ENCODE measurements at regions not wholly inside any gene's neighbourhood (a gene's known extent, or its start where the extent isn't known, plus 50 kb on each side); places are given as distances from the start of the nearest gene placed in this dataset.

DNA sequence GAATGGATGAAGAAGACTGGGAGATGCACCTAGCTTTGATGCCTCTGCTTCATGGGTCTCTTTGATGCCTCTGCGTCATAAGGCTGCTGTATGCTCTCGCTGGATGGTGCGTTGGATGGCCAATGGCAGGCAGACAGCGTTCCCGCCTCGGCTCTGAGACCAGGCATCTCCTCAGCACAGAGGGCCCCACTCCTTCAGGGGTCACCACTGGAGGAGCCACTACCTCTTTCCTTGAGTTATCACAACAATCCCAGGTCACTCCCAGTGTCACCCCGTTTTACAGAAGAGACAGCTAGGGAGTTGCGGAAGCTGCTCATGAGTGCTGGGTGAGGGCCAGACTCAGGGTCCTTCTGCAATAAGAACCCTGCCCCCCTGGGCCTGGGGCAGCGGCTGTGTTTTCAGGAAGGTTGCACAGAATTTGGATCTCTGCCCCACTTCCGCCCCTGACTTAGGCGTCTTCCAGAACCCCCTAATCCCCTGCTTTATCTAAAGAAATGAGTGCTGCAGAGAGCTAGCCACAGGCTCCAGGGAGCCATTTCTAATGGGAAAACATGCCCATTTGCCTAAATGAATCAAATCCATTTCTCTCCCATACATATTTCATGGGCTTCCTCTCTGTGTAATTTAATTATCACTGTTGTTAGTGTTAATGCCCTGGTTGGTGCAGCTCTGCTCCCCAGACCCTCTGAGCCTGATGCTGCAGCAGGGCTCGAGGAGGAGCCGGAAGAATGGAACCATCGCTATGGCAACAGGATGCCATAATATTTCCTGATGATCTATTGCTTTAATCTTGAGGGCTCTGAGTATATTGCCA lies 131.8 kb upstream of the HS6ST1 start:
- DNase-seq (ENCODE audit: low spot score) = peak; percentile 8

GRCh38 chr2:128451084-128452023 lies 132.7 kb upstream of the HS6ST1 start:
- peak; percentile 14 for DNase-seq (ENCODE audit: low spot score)

DNA sequence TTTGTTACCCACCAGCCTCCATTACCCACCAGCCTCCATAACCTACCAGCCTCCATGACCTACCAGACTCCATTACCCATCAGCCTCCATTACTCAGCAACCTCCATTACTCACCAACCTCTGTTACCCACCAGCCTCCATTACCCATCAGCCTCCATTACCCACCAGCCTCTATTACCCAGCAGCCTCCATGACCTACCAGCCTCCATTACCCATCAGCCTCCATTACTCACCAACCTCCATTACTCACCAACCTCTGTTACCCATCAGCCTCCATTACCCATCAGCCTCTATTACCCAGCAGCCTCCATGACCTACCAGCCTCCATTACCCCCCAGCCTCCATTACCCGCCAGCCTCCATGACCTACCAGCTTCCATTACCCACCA lies 133.3 kb upstream of the HS6ST1 start:
- DNase-seq (ENCODE audit: low spot score) = no peak

GRCh38 chr2:128452536-128453530 lies 134.2 kb upstream of the HS6ST1 start:
- DNase-seq (ENCODE audit: low spot score) = peak; percentile 6

DNA sequence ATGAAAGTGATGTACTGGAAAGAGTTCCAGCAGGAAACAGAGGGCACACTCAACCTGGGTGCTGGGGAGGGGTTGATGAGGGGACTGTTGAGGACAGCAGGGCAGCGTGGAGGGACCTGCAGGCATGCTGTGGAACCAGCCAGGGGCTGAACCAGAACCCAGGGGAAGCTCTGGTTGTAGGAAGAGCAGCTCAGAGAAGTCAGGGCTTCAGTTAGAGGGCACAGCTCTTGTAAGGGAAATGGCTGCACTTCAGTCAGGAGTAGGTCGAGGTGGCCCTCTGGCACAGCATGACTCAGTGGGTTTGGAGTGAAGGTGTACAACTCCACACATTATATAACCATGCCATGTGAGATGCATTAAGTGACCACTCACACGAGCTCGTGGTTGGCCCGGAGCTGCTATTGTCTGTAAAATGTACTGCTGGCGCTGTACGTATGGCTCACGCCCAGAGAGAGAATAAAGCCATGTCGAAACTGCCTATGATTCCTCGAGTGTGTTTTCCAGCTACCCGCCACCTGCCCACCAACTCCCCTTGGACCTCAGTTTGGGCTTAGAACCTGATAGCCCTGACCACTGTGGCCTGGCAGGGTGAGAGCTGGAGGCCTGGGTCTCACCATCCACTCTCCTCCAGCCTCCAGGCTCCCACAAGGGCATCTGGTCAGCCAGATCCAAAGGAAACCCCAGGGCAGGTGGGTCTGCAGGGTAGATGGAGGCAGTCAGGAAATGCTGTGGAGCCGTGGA lies 136.5 kb upstream of the HS6ST1 start:
- DNase-seq (ENCODE audit: low spot score) = no peak

DNA sequence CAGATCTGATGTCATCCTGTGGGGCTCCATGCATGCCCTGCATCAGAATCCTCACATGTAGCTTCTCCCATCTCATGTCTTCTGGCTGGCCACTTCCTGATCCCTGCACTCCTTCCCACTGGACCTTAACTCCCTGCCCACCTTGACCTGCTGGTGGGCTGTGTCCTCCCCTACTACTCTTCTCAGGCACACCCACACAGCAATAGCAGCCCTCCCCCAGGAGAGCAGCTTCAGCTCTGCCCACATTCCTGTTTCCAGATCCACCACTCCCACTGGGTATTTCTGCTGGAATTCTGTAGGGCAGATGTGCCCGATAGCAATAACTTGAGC lies 137.0 kb upstream of the HS6ST1 start:
- no peak for DNase-seq (ENCODE audit: low spot score)

DNA sequence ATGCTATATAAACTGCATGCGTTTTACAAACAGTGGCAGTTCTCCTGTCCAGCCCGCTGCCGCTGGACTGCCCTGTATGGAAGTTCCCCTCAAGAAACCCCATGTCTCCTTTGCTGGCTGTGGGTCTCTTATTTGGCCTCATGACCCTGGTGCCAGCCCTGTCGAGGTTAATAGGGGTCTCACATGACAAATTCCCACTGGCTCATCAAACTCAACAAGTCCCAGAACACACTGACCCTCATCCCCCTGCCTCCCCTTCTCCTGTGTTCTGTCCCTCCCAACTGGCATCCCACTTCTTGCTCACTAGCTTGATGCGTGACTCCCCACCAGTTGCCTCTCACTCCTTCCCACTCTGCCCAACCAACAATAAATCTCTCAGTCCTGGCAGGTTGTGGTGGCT lies 137.6 kb upstream of the HS6ST1 start:
- DNase-seq (ENCODE audit: low spot score) = no peak

- no peak for DNase-seq (ENCODE audit: low spot score)
Measured at GRCh38 chr2:128457006-128457604, 138.4 kb upstream of the HS6ST1 start.

DNA sequence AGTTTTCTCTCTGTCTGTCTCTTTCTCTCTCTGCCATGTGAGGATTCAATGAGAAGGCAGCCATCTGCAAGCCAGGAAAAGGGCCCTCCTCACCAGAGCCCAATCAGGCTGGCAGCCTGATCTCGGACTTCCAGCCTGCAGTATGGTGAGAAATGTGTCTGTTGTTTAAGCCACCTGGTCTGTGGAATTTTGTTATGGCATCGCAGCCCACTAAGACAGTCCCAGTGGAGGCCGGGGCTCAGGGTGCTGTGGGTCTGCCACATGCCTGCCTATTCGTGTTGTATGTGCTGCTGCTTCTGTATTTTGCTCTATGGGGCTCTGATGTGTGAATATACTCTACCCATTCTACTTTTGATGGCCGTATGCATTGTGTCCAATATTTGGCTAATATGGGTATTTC lies 139.0 kb upstream of the HS6ST1 start:
- DNase-seq (ENCODE audit: low spot score) = no peak

DNA sequence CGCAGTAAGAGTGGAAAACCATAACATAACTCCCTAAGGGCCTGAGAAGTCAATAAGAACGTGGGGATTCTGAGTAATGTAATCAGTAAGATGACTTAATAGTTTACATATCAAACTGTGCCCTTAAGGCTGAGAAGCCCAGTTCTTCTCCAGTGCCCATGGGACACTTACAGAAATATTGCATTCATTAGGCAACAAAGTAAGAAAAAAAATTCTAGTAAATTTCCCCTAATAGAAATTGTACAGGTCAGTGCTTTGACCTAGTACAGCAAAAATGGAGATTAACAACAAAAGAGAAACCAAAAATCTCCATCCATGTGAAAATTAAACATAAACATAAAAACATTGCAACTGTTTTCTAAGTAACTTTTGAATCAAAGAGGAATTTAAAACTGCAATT lies 139.8 kb upstream of the HS6ST1 start:
- DNase-seq (ENCODE audit: low spot score) = no peak

GRCh38 chr2:128464456-128464855 lies 145.8 kb upstream of the HS6ST1 start:
- DNase-seq (ENCODE audit: low spot score) = no peak

DNA sequence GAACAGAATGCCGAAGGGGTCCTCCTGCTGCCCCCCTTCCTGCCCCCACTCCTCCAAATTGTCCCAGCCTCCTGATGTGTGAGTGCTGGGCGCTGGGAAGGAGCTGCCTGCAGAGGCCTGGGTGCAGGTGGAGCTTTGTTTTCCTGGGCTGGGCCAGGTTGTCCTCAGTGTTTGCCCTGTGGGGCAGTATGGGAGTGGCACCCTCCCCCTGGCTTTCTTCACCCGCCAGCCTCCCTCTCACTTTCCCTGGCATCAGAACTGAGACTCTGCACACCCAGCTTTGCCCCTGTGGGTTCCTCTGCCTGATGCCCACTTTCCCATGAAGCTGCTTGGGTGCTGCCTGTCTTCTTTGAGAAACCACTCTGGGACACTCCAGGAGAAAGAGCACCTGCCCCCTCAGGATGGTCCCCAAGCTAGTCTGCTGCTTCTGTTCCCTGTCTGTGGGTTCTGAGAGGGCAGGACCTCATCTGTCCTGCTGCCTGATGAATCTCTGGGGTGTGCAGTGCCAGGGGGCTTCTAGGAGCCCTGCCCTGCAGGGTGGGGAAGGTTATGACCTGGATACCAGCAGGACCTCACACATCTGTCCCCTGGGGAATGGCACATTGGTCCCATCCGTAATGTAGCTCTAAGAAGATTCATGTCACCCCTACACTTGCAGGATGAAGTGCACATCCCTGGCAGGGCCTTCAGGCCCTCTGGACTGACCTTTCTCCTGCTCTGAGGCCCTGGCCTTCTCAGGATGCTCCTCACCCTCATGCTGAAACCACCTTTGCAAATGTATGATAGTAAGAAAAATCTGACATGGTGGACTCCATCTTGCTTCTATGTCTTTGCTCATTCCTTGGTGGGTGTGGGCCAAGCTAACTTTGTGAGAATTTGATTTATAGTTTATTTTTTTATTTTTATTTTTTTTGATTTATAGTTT lies 146.8 kb upstream of the HS6ST1 start:
- DNase-seq (ENCODE audit: low spot score) = no peak

GRCh38 chr2:128466376-128466775 lies 147.7 kb upstream of the HS6ST1 start:
- DNase-seq (ENCODE audit: low spot score) = no peak

DNA sequence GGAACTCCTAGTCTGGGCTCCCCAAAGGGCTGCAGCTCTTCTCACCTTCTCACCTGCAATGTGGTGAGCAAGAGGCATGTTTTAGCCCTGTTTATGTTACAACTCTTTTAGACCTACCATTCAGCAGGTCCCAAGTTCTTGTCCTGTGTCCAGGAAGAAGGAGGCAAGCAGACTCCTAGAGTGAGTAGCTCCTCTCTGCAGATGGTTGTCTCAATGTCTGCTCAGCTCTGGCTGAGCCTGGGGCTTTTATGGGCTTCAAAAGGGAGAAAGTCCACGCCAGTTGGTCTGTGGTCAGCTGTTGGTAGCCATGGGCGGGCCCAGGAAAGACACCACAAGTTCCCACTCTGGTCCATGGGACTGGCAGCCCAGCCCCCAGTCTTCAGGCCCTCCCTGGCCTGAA lies 148.1 kb upstream of the HS6ST1 start:
- peak; percentile 0 for DNase-seq (ENCODE audit: low spot score)

DNA sequence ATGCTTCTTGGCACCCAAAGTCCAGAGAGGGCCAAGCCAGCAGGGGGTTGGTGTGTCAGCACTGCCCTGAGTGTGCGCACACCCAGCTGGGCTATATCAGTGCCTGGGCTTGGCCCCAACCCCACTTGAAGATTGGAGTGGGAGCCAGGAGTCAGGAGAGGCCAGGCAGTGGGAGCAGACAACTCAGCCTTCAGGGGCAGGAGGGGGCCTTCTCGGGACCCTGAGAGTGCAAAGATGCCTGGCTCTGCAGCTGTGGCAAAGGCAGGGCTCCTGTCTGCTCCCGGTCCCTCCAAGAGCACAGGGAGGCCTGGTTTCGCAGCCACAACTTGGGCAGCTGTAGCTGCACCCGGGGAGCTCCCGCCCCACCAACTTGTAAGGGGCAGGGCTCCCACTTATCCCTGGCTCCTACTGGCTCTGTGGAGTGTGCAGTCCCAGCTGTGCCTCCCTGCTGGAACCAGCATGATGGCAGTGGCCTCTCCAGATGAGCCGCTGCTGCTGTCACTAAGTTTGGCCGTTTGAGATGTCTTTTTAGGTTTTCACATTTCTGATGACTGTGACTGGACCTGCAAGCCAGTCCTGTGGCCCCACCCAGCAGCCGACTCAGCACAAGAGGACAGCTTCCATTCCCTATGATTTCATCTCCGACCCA lies 148.8 kb upstream of the HS6ST1 start:
- DNase-seq (ENCODE audit: low spot score) = peak; percentile 4

DNA sequence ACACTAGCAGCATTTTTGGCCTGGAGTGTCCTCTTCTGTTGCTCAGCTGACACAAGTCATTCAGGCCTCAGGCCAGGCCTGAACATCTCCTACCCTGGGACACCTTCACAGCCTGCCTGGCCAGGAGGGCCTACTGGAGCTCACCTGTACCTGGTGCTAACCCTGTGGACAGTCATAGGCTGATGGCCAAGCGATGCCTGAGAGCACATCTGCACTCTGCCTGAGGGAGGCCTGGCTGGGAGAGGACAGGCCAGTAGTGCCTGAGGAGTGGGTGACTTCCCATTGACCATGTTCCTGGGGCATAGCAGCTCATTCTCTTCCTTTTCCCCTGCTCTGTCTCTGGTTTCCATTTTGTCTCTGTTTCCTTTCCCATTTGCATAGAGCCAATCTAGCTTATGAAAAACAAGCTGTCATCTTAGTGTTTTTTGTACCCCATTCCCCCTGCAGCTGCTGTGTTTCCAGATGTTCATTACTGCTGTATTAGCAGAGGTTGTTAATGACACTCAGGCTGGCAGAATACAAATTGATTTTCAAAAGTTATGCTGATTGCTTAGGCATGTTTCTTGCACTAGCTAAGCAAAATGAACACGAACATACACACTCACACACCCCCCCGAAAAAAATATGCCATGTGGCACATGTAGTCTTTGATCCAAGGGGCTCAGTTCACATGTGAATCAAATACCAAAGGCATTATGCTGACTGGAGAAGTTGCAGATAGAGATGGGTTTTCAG lies 149.7 kb upstream of the HS6ST1 start:
- peak; percentile 4 for DNase-seq (ENCODE audit: low spot score)

DNA sequence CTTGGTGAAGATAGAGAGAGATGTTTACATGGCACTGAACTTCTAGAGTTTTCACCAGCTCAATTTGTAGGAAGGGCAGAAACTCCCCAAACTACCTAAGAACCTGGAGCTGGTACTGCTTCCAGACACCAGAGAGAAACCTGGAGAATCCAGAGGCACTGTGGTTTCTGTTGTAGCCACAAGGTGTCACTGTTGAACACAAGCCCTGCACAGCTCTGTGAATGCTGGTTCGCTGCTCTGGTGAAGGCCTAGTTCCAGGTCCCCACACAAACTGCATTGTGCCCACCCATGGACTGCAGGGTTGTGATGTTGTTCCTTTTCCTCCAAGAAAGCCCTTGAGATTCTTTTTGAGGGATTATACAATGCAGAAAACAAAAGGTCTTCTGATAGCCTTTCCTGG lies 150.5 kb upstream of the HS6ST1 start:
- DNase-seq (ENCODE audit: low spot score) = peak; percentile 33

DNA sequence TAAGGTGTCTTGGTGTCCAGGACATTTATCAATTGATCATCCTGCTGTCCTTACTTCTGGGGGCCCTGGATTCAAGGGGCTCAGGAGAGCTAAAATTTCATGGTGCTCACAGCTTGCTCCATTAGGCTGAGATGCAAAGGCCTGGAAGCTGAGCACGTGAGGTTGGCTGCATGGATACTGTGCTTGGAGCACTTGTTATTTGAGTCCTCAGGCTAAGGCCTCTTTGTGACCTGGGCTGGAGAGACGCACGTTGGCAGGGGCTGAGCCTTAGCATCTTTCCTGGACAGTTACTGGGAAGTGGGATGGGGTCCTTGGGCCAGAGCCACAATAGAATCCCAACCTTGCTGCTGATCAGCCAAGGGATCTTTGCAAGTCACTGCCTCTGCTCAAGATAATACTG lies 151.2 kb upstream of the HS6ST1 start:
- peak; percentile 2 for DNase-seq (ENCODE audit: low spot score)

GRCh38 chr2:128472789-128473174 lies 154.1 kb upstream of the HS6ST1 start:
- peak; percentile 4 for DNase-seq (ENCODE audit: low spot score)
